GM12891 (cell line): ENCODE measurements at regions not wholly inside any gene's neighbourhood (a gene's known extent, or its start where the extent isn't known, plus 50 kb on each side); places are given as distances from the start of the nearest gene placed in this dataset.
"Not testable (repeated sequence)": the region's sequence is repeated elsewhere in the genome, so short reads cannot be mapped to it uniquely, and the experiment has no call there.

ENCODE experiments used
- DNase-seq: peaks from one replicate; pipeline ENCODE4 v3.0.0; 2011; ENCODE audit warnings: low spot score; ENCODE audit not compliant: insufficient read length
- FAIRE-seq: peaks from 2 replicates; lab custom pipeline; 2011; peaks lifted over from hg19 to GRCh38; lab: Jason Lieb, UNC
- PAX5 ChIP-seq: IDR thresholded peaks from 2 replicates; pipeline ENCODE4 v1.6.1; 2011; ENCODE audit warnings: low read length, moderate library complexity, mild to moderate bottlenecking; ENCODE audit not compliant: insufficient read depth, severe bottlenecking
- POLR2A ChIP-seq: IDR thresholded peaks from 2 replicates; pipeline ENCODE4 v1.6.1; 2011; ENCODE audit warnings: low read depth, low read length, control low read depth
- POLR2AphosphoS5 ChIP-seq: IDR thresholded peaks from 2 replicates; pipeline ENCODE4 v1.6.1; 2011; ENCODE audit warnings: low read depth, low read length, control low read depth
- POU2F2 ChIP-seq: IDR thresholded peaks from 2 replicates; pipeline ENCODE4 v1.6.1; 2011; ENCODE audit warnings: low read depth, mild to moderate bottlenecking, control low read depth, low read length, moderate library complexity
- SPI1 ChIP-seq: IDR thresholded peaks from 2 replicates; pipeline ENCODE4 v1.6.1; 2011; ENCODE audit warnings: low read depth, low read length, control low read depth
- TAF1 ChIP-seq: IDR thresholded peaks from 2 replicates; pipeline ENCODE4 v1.6.1; 2011; ENCODE audit warnings: low read depth, low read length, control low read depth

GRCh38 chr4:19494961-19495360 lies 756.7 kb upstream of the SLIT2 start:
- TF ChIP-seq TAF1 (no peak), PAX5 (no peak), POU2F2 (no peak), POLR2A (no peak), SPI1 (no peak), POLR2AphosphoS5 (no peak)
- FAIRE-seq (no peak), DNase-seq (no peak)

GRCh38 chr4:19492606-19493005 lies 759.1 kb upstream of the SLIT2 start:
- DNase-seq (no peak), FAIRE-seq (no peak)
- TF ChIP-seq PAX5 (no peak), POLR2AphosphoS5 (no peak), SPI1 (no peak), POLR2A (no peak), POU2F2 (no peak), TAF1 (no peak)

- TF ChIP-seq POU2F2 (no peak), TAF1 (no peak), SPI1 (no peak), POLR2A (no peak), POLR2AphosphoS5 (no peak), PAX5 (no peak)
- FAIRE-seq (no peak), DNase-seq (no peak)
Measured at GRCh38 chr4:19486400-19486799, 765.3 kb upstream of the SLIT2 start.

- no peak for FAIRE-seq
- no peak for DNase-seq
- TF ChIP-seq POU2F2 = no peak
- no peak for TF ChIP-seq TAF1
- TF ChIP-seq PAX5 = no peak
- TF ChIP-seq POLR2A = no peak
- TF ChIP-seq SPI1 = no peak
- TF ChIP-seq POLR2AphosphoS5 = no peak
Measured at GRCh38 chr4:19478791-19479190, 772.9 kb upstream of the SLIT2 start.

GRCh38 chr4:19473569-19473968 lies 778.1 kb upstream of the SLIT2 start:
- DNase-seq (no peak), FAIRE-seq (no peak)
- TF ChIP-seq POU2F2 = no peak
- no peak for TF ChIP-seq TAF1
- TF ChIP-seq POLR2A = no peak
- TF ChIP-seq SPI1 = no peak
- no peak for TF ChIP-seq PAX5
- TF ChIP-seq POLR2AphosphoS5 = no peak

GRCh38 chr4:19472666-19473065 lies 779.0 kb upstream of the SLIT2 start:
- no peak for DNase-seq
- no peak for TF ChIP-seq POU2F2
- no peak for TF ChIP-seq SPI1
- TF ChIP-seq POLR2A = no peak
- TF ChIP-seq PAX5 = no peak
- TF ChIP-seq TAF1 = no peak
- no peak for TF ChIP-seq POLR2AphosphoS5
- no peak for FAIRE-seq

- DNase-seq, FAIRE-seq: not testable (repeated sequence)
Measured at GRCh38 chr4:19470001-19470400, 781.7 kb upstream of the SLIT2 start.

- no peak for TF ChIP-seq TAF1
- TF ChIP-seq SPI1 = no peak
- TF ChIP-seq POLR2AphosphoS5 = no peak
- FAIRE-seq = no peak
Measured at GRCh38 chr4:19462117-19462516, 789.6 kb upstream of the SLIT2 start.

GRCh38 chr4:19455850-19456602 lies 795.7 kb upstream of the SLIT2 start:
- DNase-seq (no peak), FAIRE-seq (no peak)
- TF ChIP-seq POU2F2 = no peak
- TF ChIP-seq TAF1 = no peak
- TF ChIP-seq POLR2AphosphoS5 = no peak
- TF ChIP-seq POLR2A = no peak
- TF ChIP-seq SPI1 = no peak
- TF ChIP-seq PAX5 = no peak

More at GRCh38 chr4:19462117-19462516, 789.6 kb upstream of the SLIT2 start:
- DNase-seq = no peak

GRCh38 chr4:19455196-19455595 lies 796.5 kb upstream of the SLIT2 start:
- FAIRE-seq (no peak), DNase-seq (no peak)
- TF ChIP-seq POLR2AphosphoS5 = no peak
- TF ChIP-seq POLR2A = no peak
- no peak for TF ChIP-seq SPI1
- TF ChIP-seq POU2F2 = no peak
- no peak for TF ChIP-seq TAF1
- no peak for TF ChIP-seq PAX5
